CD4-positive, alpha-beta T cell treated with Interleukin-1 beta for 1 hour (primary cell): ENCODE measurements at regions not wholly inside any gene's neighbourhood (a gene's known extent, or its start where the extent isn't known, plus 50 kb on each side); places are given as distances from the start of the nearest gene placed in this dataset.

Source experiments
- DNase-seq, 2 donors: peaks; one replicate each; pipeline ENCODE4 v3.0.0-alpha.2; 2020 to 2022

GRCh38 chr12:93163260-93164036 lies 214.3 kb upstream of the NUDT4 start:
- no peak for DNase-seq

GRCh38 chr12:93164103-93164880 lies 213.4 kb upstream of the NUDT4 start:
- DNase-seq: no peak

DNA sequence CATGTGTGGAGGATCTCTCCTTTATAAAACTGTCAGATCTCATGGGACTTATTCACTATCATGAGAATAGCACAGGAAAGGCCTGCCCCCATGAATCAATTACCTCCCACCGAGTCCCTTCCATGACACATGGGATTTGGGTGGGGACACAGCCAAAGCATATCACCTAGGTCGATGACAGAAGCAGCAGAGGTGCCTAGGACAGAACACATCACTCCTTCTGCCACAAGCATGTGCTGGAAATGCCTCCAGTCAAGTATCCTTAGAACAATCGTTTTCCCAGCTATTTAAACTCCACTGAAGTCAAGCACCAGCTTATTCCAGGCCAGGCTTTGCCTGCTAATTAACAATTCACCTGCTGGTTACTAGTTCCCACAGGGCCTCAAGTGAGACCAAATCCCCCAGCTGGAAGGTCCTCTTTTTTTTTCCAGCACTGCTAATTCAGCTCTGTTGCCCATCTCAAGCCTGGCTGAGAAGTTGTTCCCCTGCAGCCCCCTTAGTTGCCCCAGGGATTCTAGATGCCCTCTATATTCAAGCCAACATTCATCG lies 212.3 kb upstream of the NUDT4 start:
- DNase-seq: no peak

GRCh38 chr12:93166541-93167307 lies 211.0 kb upstream of the NUDT4 start:
- no peak for DNase-seq

- no peak for DNase-seq
Measured at GRCh38 chr12:93167331-93167730, 210.4 kb upstream of the NUDT4 start.

DNA sequence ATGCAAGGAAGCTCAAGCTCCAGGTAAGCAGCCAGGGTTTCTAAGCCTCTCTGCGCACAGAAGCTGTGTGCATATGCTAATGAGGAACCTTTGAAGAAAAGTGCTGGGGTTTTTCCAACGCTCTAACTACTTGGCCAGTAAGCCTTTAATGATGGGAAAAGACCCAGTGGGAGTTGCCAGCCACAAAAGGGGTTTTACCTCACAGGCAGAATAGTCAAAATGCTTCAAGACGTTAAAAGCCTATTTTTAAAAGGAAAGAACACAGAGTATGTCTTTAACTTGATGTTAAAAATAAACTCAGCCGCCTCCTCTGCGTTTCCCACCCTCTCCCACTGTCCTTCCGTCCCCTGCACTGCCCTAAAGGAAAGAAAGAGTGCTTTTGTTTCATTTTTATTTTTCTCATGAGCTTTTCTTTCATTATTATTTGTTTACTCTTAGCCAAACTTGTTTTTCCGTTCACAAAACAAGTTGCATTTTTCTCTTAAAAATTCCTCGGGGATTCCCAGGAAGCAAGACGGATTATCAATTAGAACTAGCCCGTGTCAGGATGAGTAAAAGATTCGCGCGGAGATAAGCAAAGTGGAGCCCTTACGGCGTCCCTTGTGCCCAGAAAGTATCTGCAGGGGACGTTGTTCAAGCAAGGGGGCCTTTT lies 209.8 kb upstream of the NUDT4 start:
- DNase-seq: peak in 1 of 2 donors; percentile 11

DNA sequence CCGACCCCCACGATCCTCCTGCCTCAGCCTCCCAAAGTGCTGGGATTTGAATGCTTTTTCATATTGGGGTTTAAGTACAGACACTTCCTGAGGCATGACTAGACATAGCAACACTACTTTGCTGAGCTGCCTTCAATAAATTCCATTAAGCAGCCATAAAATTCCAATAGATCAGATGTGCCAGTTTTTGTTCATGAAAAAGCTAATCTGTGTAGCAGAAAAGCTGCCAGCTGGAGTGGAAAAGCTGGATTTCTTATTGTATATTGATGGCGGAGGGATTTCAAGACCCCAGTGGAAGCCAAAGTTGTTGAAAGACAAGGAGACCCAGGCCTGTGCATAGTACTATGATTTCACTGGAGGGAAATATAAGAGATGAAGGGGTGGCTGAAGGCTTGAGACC lies 209.0 kb upstream of the NUDT4 start:
- DNase-seq: no peak

- no peak for DNase-seq
Measured at GRCh38 chr12:93169536-93169935, 208.2 kb upstream of the NUDT4 start.

- no peak for DNase-seq
Measured at GRCh38 chr12:93170928-93171327, 206.8 kb upstream of the NUDT4 start.

GRCh38 chr12:93173178-93173957 lies 204.4 kb upstream of the NUDT4 start:
- no peak for DNase-seq

GRCh38 chr12:93174048-93174447 lies 203.7 kb upstream of the NUDT4 start:
- no peak for DNase-seq

GRCh38 chr12:93174473-93174872 lies 203.3 kb upstream of the NUDT4 start:
- DNase-seq: no peak

DNA sequence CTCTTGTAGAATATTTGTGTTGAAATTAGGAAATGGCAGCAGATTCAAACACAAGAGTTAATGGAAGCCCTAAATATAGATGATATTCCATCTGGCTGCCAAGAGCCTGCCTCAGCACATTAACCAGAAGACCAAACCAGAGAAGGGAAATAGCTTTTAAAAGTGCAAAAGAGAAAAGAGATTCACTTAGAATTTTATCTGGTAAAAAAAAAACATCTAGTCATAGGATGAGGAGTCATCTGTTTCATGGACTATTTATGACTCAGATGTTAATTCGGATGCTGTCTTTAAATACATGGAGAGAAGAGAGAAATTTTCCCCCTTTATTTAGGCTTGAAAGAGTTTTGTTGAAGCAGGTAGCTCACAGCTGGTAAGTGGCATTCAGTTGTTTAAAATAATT lies 201.6 kb upstream of the NUDT4 start:
- no peak for DNase-seq

GRCh38 chr12:93176610-93177126 lies 201.1 kb upstream of the NUDT4 start:
- no peak for DNase-seq

GRCh38 chr12:93177208-93178153 lies 200.2 kb upstream of the NUDT4 start:
- no peak for DNase-seq

DNA sequence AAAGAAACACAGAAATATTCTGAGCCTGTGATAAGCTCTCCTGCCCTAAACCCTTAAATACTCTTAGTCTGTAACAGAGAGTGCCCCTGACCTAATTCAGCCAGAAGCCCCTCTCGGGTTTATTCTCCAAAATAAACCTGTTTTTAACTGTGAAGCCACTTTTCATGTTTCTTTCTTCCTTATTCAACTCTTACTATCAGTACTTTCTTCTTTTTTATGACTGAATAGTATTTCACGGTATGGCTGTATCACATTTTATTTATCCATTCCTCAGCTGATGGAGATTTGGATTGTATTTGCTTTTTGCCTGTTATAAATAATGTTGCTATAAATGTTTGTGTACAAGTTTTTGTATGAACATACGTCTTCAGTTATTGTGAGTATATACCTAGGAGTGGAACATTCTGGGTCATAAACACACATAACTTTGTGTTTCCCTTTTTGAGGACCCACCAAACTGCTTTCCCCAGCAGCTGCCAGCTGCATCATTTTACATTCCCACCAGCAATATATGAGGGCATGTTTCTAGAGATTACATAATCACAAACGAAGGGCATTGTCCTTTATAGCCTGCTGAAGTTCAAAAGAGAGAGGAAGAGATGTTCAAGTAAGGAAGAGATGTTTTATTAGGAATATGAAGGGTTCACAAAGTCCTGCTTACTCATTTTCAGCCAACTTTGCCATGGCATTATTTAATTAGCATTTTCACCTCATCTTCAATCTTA lies 199.4 kb upstream of the NUDT4 start:
- no peak for DNase-seq

GRCh38 chr12:93179792-93180191 lies 197.9 kb upstream of the NUDT4 start:
- no peak for DNase-seq

GRCh38 chr12:93180566-93180965 lies 197.2 kb upstream of the NUDT4 start:
- no peak for DNase-seq

DNA sequence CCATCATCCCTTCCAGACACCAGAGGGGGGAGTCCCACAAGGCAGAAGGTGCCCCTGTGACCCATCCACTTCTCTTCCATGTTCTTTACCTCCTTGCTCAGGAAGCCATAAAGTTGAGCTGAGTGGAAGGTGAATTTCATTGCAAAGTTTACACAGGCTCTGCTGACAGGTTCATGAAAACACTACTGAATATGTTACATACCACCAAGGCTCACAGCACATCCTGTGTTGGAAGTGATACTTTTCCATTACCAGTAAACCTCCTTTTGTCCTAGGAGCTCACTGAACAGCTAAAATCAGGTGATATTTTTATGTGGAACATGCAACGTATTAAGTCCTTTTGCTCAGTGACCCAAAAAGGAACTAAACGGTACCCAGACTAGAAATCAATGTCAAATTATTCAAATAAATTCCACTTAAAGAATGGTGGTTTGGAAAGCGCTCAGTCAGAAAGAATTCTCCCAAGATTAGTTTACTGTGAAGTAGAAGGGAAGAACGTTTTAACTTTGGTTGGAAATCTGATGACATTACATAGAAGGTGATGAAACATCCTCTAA lies 196.2 kb upstream of the NUDT4 start:
- DNase-seq: no peak
